GM10266 (cell line): ENCODE measurements at regions not wholly inside any gene's neighbourhood (a gene's known extent, or its start where the extent isn't known, plus 50 kb on each side); places are given as distances from the start of the nearest gene placed in this dataset.
"Not testable (repeated sequence)": the region's sequence is repeated elsewhere in the genome, so short reads cannot be mapped to it uniquely, and the experiment has no call there.

ENCODE experiments used
- DNase-seq: peaks from one replicate; pipeline ENCODE4 v3.0.0; 2012; ENCODE audit errors: extremely low spot score
- TF ChIP-seq, protein P1 (sequence below): IDR thresholded peaks from 2 replicates; pipeline ENCODE4 v1.5.1; 2012; ENCODE audit warnings: mild to moderate bottlenecking, low read depth; ENCODE audit not compliant: control insufficient read depth, insufficient read depth; ENCODE audit errors: missing control alignments

- TF ChIP-seq, protein P1, sequence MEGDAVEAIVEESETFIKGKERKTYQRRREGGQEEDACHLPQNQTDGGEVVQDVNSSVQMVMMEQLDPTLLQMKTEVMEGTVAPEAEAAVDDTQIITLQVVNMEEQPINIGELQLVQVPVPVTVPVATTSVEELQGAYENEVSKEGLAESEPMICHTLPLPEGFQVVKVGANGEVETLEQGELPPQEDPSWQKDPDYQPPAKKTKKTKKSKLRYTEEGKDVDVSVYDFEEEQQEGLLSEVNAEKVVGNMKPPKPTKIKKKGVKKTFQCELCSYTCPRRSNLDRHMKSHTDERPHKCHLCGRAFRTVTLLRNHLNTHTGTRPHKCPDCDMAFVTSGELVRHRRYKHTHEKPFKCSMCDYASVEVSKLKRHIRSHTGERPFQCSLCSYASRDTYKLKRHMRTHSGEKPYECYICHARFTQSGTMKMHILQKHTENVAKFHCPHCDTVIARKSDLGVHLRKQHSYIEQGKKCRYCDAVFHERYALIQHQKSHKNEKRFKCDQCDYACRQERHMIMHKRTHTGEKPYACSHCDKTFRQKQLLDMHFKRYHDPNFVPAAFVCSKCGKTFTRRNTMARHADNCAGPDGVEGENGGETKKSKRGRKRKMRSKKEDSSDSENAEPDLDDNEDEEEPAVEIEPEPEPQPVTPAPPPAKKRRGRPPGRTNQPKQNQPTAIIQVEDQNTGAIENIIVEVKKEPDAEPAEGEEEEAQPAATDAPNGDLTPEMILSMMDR = no peak
- DNase-seq = no peak
Observed at GRCh38 chr10:31207636-31208035, 111.4 kb upstream of the ZEB1 start.

GRCh38 chr10:31209478-31209877 is 109.5 kb upstream of the ZEB1 start:
- DNase-seq = no peak
- TF ChIP-seq, protein P1 = no peak

DNA sequence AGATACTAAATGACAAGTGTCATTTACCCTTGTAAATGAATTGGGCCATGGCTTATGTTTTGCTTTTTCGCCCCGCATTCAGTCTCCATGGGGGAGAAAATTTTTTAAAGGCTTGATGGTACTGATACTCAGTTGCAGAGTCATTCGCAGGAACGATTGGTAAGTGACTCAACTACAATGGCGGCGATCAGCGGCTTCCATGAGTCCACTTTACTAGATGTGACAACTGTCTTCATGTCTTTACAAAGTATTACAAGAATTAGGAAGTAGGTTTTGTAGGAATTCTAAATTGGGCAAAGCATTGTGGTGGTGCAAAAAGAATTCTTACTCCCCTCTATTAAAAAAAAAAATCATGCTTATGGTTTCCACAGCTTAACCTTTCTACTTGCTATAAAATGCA is 108.8 kb upstream of the ZEB1 start:
- TF ChIP-seq, protein P1 = no peak

GRCh38 chr10:31213959-31214358 is 105.1 kb upstream of the ZEB1 start:
- no peak for DNase-seq
- TF ChIP-seq, protein P1 = no peak

More for the DNA sequence above, 108.8 kb upstream of the ZEB1 start:
- no peak for DNase-seq

DNA sequence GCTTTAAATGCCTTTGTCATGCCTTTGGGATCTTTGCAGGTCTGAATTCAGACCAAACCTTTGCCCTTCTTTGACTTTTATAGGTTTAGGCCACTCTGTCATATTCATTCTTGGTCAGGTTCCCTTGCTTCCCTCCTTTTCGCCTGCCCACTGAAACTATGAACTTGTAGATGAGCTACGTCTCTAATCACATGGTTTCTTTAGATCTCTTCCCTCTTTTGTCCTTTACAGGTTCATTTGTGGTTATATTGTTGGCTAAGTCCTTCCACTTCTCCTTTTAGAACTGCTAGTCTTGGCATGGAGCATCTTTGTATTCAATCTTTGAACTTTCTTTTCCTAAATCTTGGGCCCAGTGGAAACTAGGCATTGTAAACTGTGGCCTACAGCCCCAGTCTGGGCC is 104.0 kb upstream of the ZEB1 start:
- no peak for DNase-seq
- TF ChIP-seq, protein P1 = no peak

- TF ChIP-seq, protein P1 = no peak
- no peak for DNase-seq
Observed at GRCh38 chr10:31219306-31219705, 99.7 kb upstream of the ZEB1 start.

- not testable (repeated sequence) for DNase-seq
Observed at GRCh38 chr10:31228780-31229179, 90.2 kb upstream of the ZEB1 start.

- TF ChIP-seq, protein P1 = no peak
Observed at GRCh38 chr10:31239961-31240360, 79.1 kb upstream of the ZEB1 start.

More at GRCh38 chr10:31239961-31240360, 79.1 kb upstream of the ZEB1 start:
- no peak for DNase-seq
